Trophoblast cell (in vitro differentiated cells and primary cell): ENCODE measurements at regions not wholly inside any gene's neighbourhood (a gene's known extent, or its start where the extent isn't known, plus 50 kb on each side); places are given as distances from the start of the nearest gene placed in this dataset.

Source experiments
- DNase-seq, 2 donors: peaks; one replicate each; pipeline ENCODE4 v3.0.0-alpha.2; 2016
- H2AFZ ChIP-seq: 2 replicates; pipeline ENCODE4 v1.6.1; 2013; ENCODE audit warnings: low read length, moderate library complexity, mild to moderate bottlenecking; ENCODE audit not compliant: insufficient read depth, poor library complexity
- H2AK5ac ChIP-seq: 2 replicates; pipeline ENCODE4 v1.6.1; 2013; ENCODE audit warnings: mild to moderate bottlenecking, low read length
- H2BK120ac ChIP-seq: 2 replicates; pipeline ENCODE4 v1.6.1; 2013; ENCODE audit warnings: low read length, mild to moderate bottlenecking, moderate library complexity; ENCODE audit not compliant: insufficient read depth, poor library complexity
- H2BK12ac ChIP-seq: 2 replicates; pipeline ENCODE4 v1.6.1; 2013; ENCODE audit warnings: mild to moderate bottlenecking, low read length, moderate library complexity
- H2BK5ac ChIP-seq: 2 replicates; pipeline ENCODE4 v1.6.1; 2013; ENCODE audit warnings: low read length, low read depth, moderate library complexity, mild to moderate bottlenecking; ENCODE audit not compliant: poor library complexity
- H3K14ac ChIP-seq: 2 replicates; pipeline ENCODE4 v1.6.1; 2013; ENCODE audit warnings: mild to moderate bottlenecking, low read length
- H3K18ac ChIP-seq: 2 replicates; pipeline ENCODE4 v1.6.1; 2013; ENCODE audit warnings: mild to moderate bottlenecking, low read length
- H3K23ac ChIP-seq: 2 replicates; pipeline ENCODE4 v1.6.1; 2013; ENCODE audit warnings: low read length
- H3K27ac ChIP-seq: 2 replicates; pipeline ENCODE4 v1.5.1; 2013; ENCODE audit warnings: low read depth, mild to moderate bottlenecking, inconsistent platforms, low read length, moderate library complexity
- H3K27me3 ChIP-seq: 2 replicates; pipeline ENCODE4 v1.6.1; 2013; ENCODE audit warnings: inconsistent platforms, mild to moderate bottlenecking, low read length, moderate library complexity; ENCODE audit not compliant: insufficient read depth
- H3K36me3 ChIP-seq, 2 experiments: 1 replicate in 1 of 2; 2 replicates in 1 of 2; pipeline ENCODE4 v1.6.1; 2013; ENCODE audit warnings: low read length in 2 of 2, mild to moderate bottlenecking in 2 of 2, moderate library complexity in 1 of 2; ENCODE audit not compliant: insufficient read depth in 2 of 2, control insufficient read depth in 1 of 2
- H3K4ac ChIP-seq: 2 replicates; pipeline ENCODE4 v1.6.1; 2013; ENCODE audit warnings: low read depth, mild to moderate bottlenecking, low read length, moderate library complexity
- H3K4me1 ChIP-seq, 2 experiments: 1 replicate in 1 of 2; 2 replicates in 1 of 2; pipeline ENCODE4 v1.6.1; 2013; ENCODE audit warnings: low read length in 2 of 2, mild to moderate bottlenecking in 2 of 2, moderate library complexity in 1 of 2; ENCODE audit not compliant: insufficient read depth in 2 of 2, control insufficient read depth in 1 of 2
- H3K4me2 ChIP-seq: 2 replicates; pipeline ENCODE4 v1.6.1; 2013; ENCODE audit warnings: inconsistent platforms, mild to moderate bottlenecking, low read length, moderate library complexity
- H3K4me3 ChIP-seq: 2 replicates; pipeline ENCODE4 v1.5.1; 2013; ENCODE audit warnings: mild to moderate bottlenecking, low read depth, low read length, inconsistent platforms
- H3K79me1 ChIP-seq: one replicate; pipeline ENCODE4 v1.6.1; 2013; ENCODE audit warnings: low read length
- H3K79me2 ChIP-seq: 2 replicates; pipeline ENCODE4 v1.6.1; 2013; ENCODE audit warnings: low read length, mild to moderate bottlenecking; ENCODE audit not compliant: control insufficient read depth, insufficient read depth, poor library complexity
- H3K9ac ChIP-seq: 2 replicates; pipeline ENCODE4 v1.6.1; 2013; ENCODE audit warnings: mild to moderate bottlenecking, low read length
- H3K9me3 ChIP-seq: 2 replicates; pipeline ENCODE4 v1.6.1; 2013; ENCODE audit warnings: low read depth, mild to moderate bottlenecking, control low read depth, inconsistent platforms, low read length; ENCODE audit not compliant: insufficient read depth
- H4K12ac ChIP-seq: 2 replicates; pipeline ENCODE4 v1.6.1; 2013; ENCODE audit warnings: low read depth, mild to moderate bottlenecking, low read length, moderate library complexity
- H4K8ac ChIP-seq: 2 replicates; pipeline ENCODE4 v1.6.1; 2013; ENCODE audit warnings: low read depth, mild to moderate bottlenecking, low read length, moderate library complexity
- H4K91ac ChIP-seq: one replicate; pipeline ENCODE4 v1.6.1; 2013; ENCODE audit warnings: low read depth, mild to moderate bottlenecking, low read length, moderate library complexity
- WGBS: extraction: QIAGEN DNeasy Blood & Tissue Kit; methylation state at CpG from one replicate; pipeline ENCODE4 v1.1.7; 2013; ENCODE audit warnings: missing lambda C conversion rate; ENCODE audit not compliant: insufficient read length, insufficient coverage; ENCODE audit errors: extremely low coverage; 5-methylcytosine and 5-hydroxymethylcytosine counted together

GRCh38 chrY:8386053-8386452 lies 951.2 kb upstream of the TSPY4 start:
- WGBS: no CpG with 5 or more reads among the region's 1 CpG
- DNase-seq: no peak
- H2AK5ac ChIP-seq: no peak overlapping the region
- H3K9me3 ChIP-seq: no peaks in the 10 kb centered on the region
- H3K14ac ChIP-seq: no peak overlapping the region
- H3K36me3 ChIP-seq: no peaks in the 10 kb centered on the region
- H3K18ac ChIP-seq: no peak overlapping the region
- H3K4me2 ChIP-seq: no peak overlapping the region
- no peak overlapping the region for H2AFZ ChIP-seq
- no peak overlapping the region for H3K27ac ChIP-seq
- H2BK120ac ChIP-seq: no peak overlapping the region
- H3K4me1 ChIP-seq: no peaks in the 10 kb centered on the region
- H2BK12ac ChIP-seq: no peak overlapping the region
- no peaks in the 10 kb centered on the region for H3K27me3 ChIP-seq
- no peak overlapping the region for H4K12ac ChIP-seq
- H3K79me1 ChIP-seq: no peaks in the 10 kb centered on the region
- no peaks in the 10 kb centered on the region for H3K79me2 ChIP-seq
- H3K9ac ChIP-seq: no peak overlapping the region
- no peak overlapping the region for H4K91ac ChIP-seq
- H4K8ac ChIP-seq: no peak overlapping the region
- no peak overlapping the region for H2BK5ac ChIP-seq
- H3K4ac ChIP-seq: no peak overlapping the region
- no peak overlapping the region for H3K4me3 ChIP-seq
- H3K23ac ChIP-seq: no peak overlapping the region

GRCh38 chrY:8388512-8388911 lies 948.8 kb upstream of the TSPY4 start:
- H3K36me3 ChIP-seq: no peaks in the 10 kb centered on the region
- H2BK5ac ChIP-seq: no peak overlapping the region
- no peaks in the 10 kb centered on the region for H3K9me3 ChIP-seq
- no peaks in the 10 kb centered on the region for H3K79me2 ChIP-seq
- no peak overlapping the region for H2BK120ac ChIP-seq
- no peak overlapping the region for H3K18ac ChIP-seq
- no peak overlapping the region for H4K8ac ChIP-seq
- no peak overlapping the region for H2BK12ac ChIP-seq
- H2AFZ ChIP-seq: no peak overlapping the region
- H3K23ac ChIP-seq: no peak overlapping the region
- no peak overlapping the region for H4K91ac ChIP-seq
- H3K4me1 ChIP-seq: no peaks in the 10 kb centered on the region
- no peak for DNase-seq
- no peak overlapping the region for H3K27ac ChIP-seq
- H2AK5ac ChIP-seq: no peak overlapping the region
- H3K9ac ChIP-seq: no peak overlapping the region
- H4K12ac ChIP-seq: no peak overlapping the region
- H3K14ac ChIP-seq: no peak overlapping the region
- H3K79me1 ChIP-seq: no peaks in the 10 kb centered on the region
- no peak overlapping the region for H3K4ac ChIP-seq
- no peak overlapping the region for H3K4me2 ChIP-seq
- no peaks in the 10 kb centered on the region for H3K27me3 ChIP-seq
- no peak overlapping the region for H3K4me3 ChIP-seq

GRCh38 chrY:8390310-8390709 lies 947.0 kb upstream of the TSPY4 start:
- Histone ChIP-seq H3K4me3 (no peak overlapping the region), H3K9me3 (no peaks in the 10 kb centered on the region), H2AK5ac (no peak overlapping the region), H3K79me2 (no peaks in the 10 kb centered on the region), H2BK5ac (no peak overlapping the region), H4K91ac (no peak overlapping the region), H2AFZ (no peak overlapping the region), H3K23ac (no peak overlapping the region), H3K79me1 (no peaks in the 10 kb centered on the region), H3K4me1 (no peaks in the 10 kb centered on the region), H3K18ac (no peak overlapping the region), H3K14ac (no peak overlapping the region), H4K8ac (no peak overlapping the region), H2BK12ac (no peak overlapping the region), H2BK120ac (no peak overlapping the region), H3K36me3 (no peaks in the 10 kb centered on the region), H3K4ac (no peak overlapping the region), H3K27ac (no peak overlapping the region), H4K12ac (no peak overlapping the region), H3K9ac (no peak overlapping the region), H3K27me3 (no peaks in the 10 kb centered on the region), H3K4me2 (no peak overlapping the region)
- no peak for DNase-seq
- no CpG with 5 or more reads among the region's 1 CpG for WGBS

GRCh38 chrY:8393246-8393645 lies 944.0 kb upstream of the TSPY4 start:
- no peak overlapping the region for H3K4me2 ChIP-seq
- H4K8ac ChIP-seq: no peak overlapping the region
- H3K23ac ChIP-seq: no peak overlapping the region
- H3K27me3 ChIP-seq: no peaks in the 10 kb centered on the region
- H2AFZ ChIP-seq: no peak overlapping the region
- no peak overlapping the region for H2BK12ac ChIP-seq
- no CpG with 5 or more reads among the region's 3 CpGs for WGBS
- H4K91ac ChIP-seq: no peak overlapping the region
- DNase-seq: peak in 1 of 2 donors; percentile 70
- no peaks in the 10 kb centered on the region for H3K9me3 ChIP-seq
- no peaks in the 10 kb centered on the region for H3K79me1 ChIP-seq
- H2AK5ac ChIP-seq: no peak overlapping the region
- no peak overlapping the region for H3K4ac ChIP-seq
- no peak overlapping the region for H4K12ac ChIP-seq
- H3K79me2 ChIP-seq: no peaks in the 10 kb centered on the region
- H3K9ac ChIP-seq: no peak overlapping the region
- no peak overlapping the region for H3K14ac ChIP-seq
- H3K18ac ChIP-seq: no peak overlapping the region
- H2BK5ac ChIP-seq: no peak overlapping the region
- H3K36me3 ChIP-seq: no peaks in the 10 kb centered on the region
- H2BK120ac ChIP-seq: no peak overlapping the region
- no peak overlapping the region for H3K4me3 ChIP-seq
- no peak overlapping the region for H3K27ac ChIP-seq
- no peaks in the 10 kb centered on the region for H3K4me1 ChIP-seq
